HG02759 (cell line): ENCODE measurements at regions not wholly inside any gene's neighbourhood (a gene's known extent, or its start where the extent isn't known, plus 50 kb on each side); places are given as distances from the start of the nearest gene placed in this dataset.

Experiments
- ATAC-seq: cut with Tn5 transposase; IDR thresholded peaks from one replicate; pipeline ENCODE4 v1.9.1; 2021; ENCODE audit warnings: mild to moderate bottlenecking, moderate library complexity; ENCODE audit not compliant: unreplicated experiment

- no peak for ATAC-seq
Observed at GRCh38 chr15:35320158-35320780, 225.7 kb downstream of the DPH6 start.

GRCh38 chr15:35319354-35319753 lies 226.6 kb downstream of the DPH6 start:
- ATAC-seq: no peak

- ATAC-seq: no peak
Observed at GRCh38 chr15:35317217-35317616, 228.7 kb downstream of the DPH6 start.

- no peak for ATAC-seq
Observed at GRCh38 chr15:35312344-35312743, 227.2 kb upstream of the NANOGP8 start.

- no peak for ATAC-seq
Observed at GRCh38 chr15:35311615-35312014, 226.5 kb upstream of the NANOGP8 start.

- no peak for ATAC-seq
Observed at GRCh38 chr15:35309886-35310285, 224.8 kb upstream of the NANOGP8 start.

- ATAC-seq: no peak
Observed at GRCh38 chr15:35308802-35309201, 223.7 kb upstream of the NANOGP8 start.

GRCh38 chr15:35307676-35308075 lies 222.6 kb upstream of the NANOGP8 start:
- no peak for ATAC-seq

- no peak for ATAC-seq
Observed at GRCh38 chr15:35307026-35307425, 221.9 kb upstream of the NANOGP8 start.

GRCh38 chr15:35306361-35306981 lies 221.4 kb upstream of the NANOGP8 start:
- ATAC-seq: peak; percentile 55

GRCh38 chr15:35305946-35306345 lies 220.9 kb upstream of the NANOGP8 start:
- no peak for ATAC-seq

GRCh38 chr15:35305031-35305550 lies 220.0 kb upstream of the NANOGP8 start:
- ATAC-seq: no peak

- ATAC-seq: no peak
Observed at GRCh38 chr15:35304389-35304788, 219.3 kb upstream of the NANOGP8 start.

- ATAC-seq: no peak
Observed at GRCh38 chr15:35302334-35302733, 217.2 kb upstream of the NANOGP8 start.

- ATAC-seq: no peak
Observed at GRCh38 chr15:35301088-35301487, 216.0 kb upstream of the NANOGP8 start.

GRCh38 chr15:35299059-35299735 lies 214.1 kb upstream of the NANOGP8 start:
- ATAC-seq: no peak

- no peak for ATAC-seq
Observed at GRCh38 chr15:35298509-35298908, 213.4 kb upstream of the NANOGP8 start.

- ATAC-seq: no peak
Observed at GRCh38 chr15:35293353-35294130, 208.4 kb upstream of the NANOGP8 start.

GRCh38 chr15:35290301-35290721 lies 205.2 kb upstream of the NANOGP8 start:
- ATAC-seq: no peak

GRCh38 chr15:35289024-35289617 lies 204.0 kb upstream of the NANOGP8 start:
- ATAC-seq: peak; percentile 68

- ATAC-seq: no peak
Observed at GRCh38 chr15:35288580-35288979, 203.5 kb upstream of the NANOGP8 start.
